GM23338 (cell line): ENCODE measurements at regions not wholly inside any gene's neighbourhood (a gene's known extent, or its start where the extent isn't known, plus 50 kb on each side); places are given as distances from the start of the nearest gene placed in this dataset.

Experiments used
- ATAC-seq: fragments of 200-7000 bp; cut with Tn5 transposase; 3 replicates; pipeline ENCODE4 v1.9.1; 2020
- DNase-seq: peaks from one replicate; pipeline ENCODE4 v3.0.0-alpha.2; 2015; ENCODE audit warnings: low spot score
- H2AFZ ChIP-seq: fragments of 200-600 bp; sonication (generic); 2 replicates; pipeline ENCODE4 v1.8.0; 2016; ENCODE audit warnings: antibody characterized with exemption, mild to moderate bottlenecking, moderate library complexity
- H3F3A ChIP-seq: fragments of 200-600 bp; sonication (generic); replicated peaks from 2 replicates; pipeline ENCODE4 v1.8.0; 2017; ENCODE audit warnings: antibody characterized with exemption, mixed run types, low read depth
- H3K27ac ChIP-seq: fragments of 200-600 bp; sonication (generic); 2 replicates; pipeline ENCODE4 v1.6.1; 2016; ENCODE audit warnings: low read depth
- H3K27me3 ChIP-seq: fragments of 200-600 bp; sonication (generic); 2 replicates; pipeline ENCODE4 v1.8.0; 2016; ENCODE audit warnings: mild to moderate bottlenecking, mixed run types, moderate library complexity; ENCODE audit not compliant: insufficient read depth
- H3K36me3 ChIP-seq: fragments of 200-600 bp; sonication (generic); 2 replicates; pipeline ENCODE4 v1.8.0; 2016; ENCODE audit warnings: mild to moderate bottlenecking; ENCODE audit not compliant: insufficient read depth
- H3K4me1 ChIP-seq: fragments of 200-600 bp; sonication (generic); 2 replicates; pipeline ENCODE4 v1.8.0; 2016; ENCODE audit warnings: mild to moderate bottlenecking, moderate library complexity; ENCODE audit not compliant: insufficient read depth
- H3K4me2 ChIP-seq: fragments of 200-600 bp; sonication (generic); 2 replicates; pipeline ENCODE4 v1.7.1; 2017; ENCODE audit warnings: mixed run types
- H3K4me3 ChIP-seq: fragments of 200-600 bp; sonication (generic); 2 replicates; pipeline ENCODE4 v1.6.1; 2016; ENCODE audit warnings: mixed run types
- H3K79me2 ChIP-seq: fragments of 200-600 bp; sonication (generic); replicated peaks from 2 replicates; pipeline ENCODE4 v1.8.0; 2017; ENCODE audit warnings: mild to moderate bottlenecking; ENCODE audit not compliant: insufficient read depth
- H3K9me2 ChIP-seq: fragments of 200-600 bp; sonication (generic); 2 replicates; pipeline ENCODE4 v1.8.0; 2017; ENCODE audit not compliant: insufficient read depth
- H4K20me1 ChIP-seq: fragments of 200-600 bp; sonication (generic); replicated peaks from 2 replicates; pipeline ENCODE4 v1.8.0; 2017; ENCODE audit warnings: mild to moderate bottlenecking; ENCODE audit not compliant: insufficient read depth
- H3K27ac Mint-ChIP-seq: 2 replicates; pipeline ENCODE4 v1.8.0; 2020; ENCODE audit warnings: inconsistent platforms, mild to moderate bottlenecking, moderate library complexity, mixed read lengths
- H3K27me3 Mint-ChIP-seq: 3 replicates; pipeline ENCODE4 v1.8.0; 2022; ENCODE audit warnings: low read depth, mild to moderate bottlenecking, moderate library complexity, mixed read lengths, inconsistent platforms; ENCODE audit not compliant: insufficient read depth, poor library complexity
- H3K36me3 Mint-ChIP-seq: 3 replicates; pipeline ENCODE4 v1.8.0; 2021; ENCODE audit warnings: low read depth, mild to moderate bottlenecking, inconsistent platforms, moderate library complexity, mixed read lengths
- H3K4me1 Mint-ChIP-seq: 3 replicates; pipeline ENCODE4 v1.8.0; 2020; ENCODE audit warnings: mild to moderate bottlenecking, inconsistent platforms, mixed read lengths
- H3K4me3 Mint-ChIP-seq: 3 replicates; pipeline ENCODE4 v1.8.0; 2021; ENCODE audit warnings: moderate library complexity, mild to moderate bottlenecking, inconsistent platforms, mixed read lengths
- H3K9me3 Mint-ChIP-seq: 3 replicates; pipeline ENCODE4 v1.8.0; 2020; ENCODE audit warnings: moderate library complexity, mild to moderate bottlenecking, inconsistent platforms, mixed read lengths
- CREB1 ChIP-seq: fragments of 250-450 bp; sonication (Bioruptor Pico); IDR thresholded peaks from 2 replicates; pipeline ENCODE4 v1.5.0; 2020; ENCODE audit warnings: low read depth, mild to moderate bottlenecking, moderate library complexity
- EZH2 ChIP-seq: fragments of 200-600 bp; sonication (generic); IDR thresholded peaks from one replicate; pipeline ENCODE4 v1.8.0; 2017; ENCODE audit warnings: antibody characterized with exemption, mild to moderate bottlenecking, low read depth; ENCODE audit not compliant: unreplicated experiment
- EZH2phosphoT487 ChIP-seq: fragments of 200-600 bp; sonication (generic); IDR thresholded peaks from one replicate; pipeline ENCODE4 v1.8.1; 2018; ENCODE audit warnings: antibody characterized with exemption; ENCODE audit not compliant: unreplicated experiment
- JUNB ChIP-seq: IDR thresholded peaks from one replicate; pipeline ENCODE4 v1.6.1; 2016; ENCODE audit warnings: antibody characterized with exemption; ENCODE audit not compliant: unreplicated experiment
- NANOG ChIP-seq: IDR thresholded peaks from 2 replicates; pipeline ENCODE4 v1.6.1; 2016; ENCODE audit warnings: antibody characterized with exemption, borderline replicate concordance
- POLR2AphosphoS5 ChIP-seq: IDR thresholded peaks from 2 replicates; pipeline ENCODE4 v1.6.1; 2016; ENCODE audit warnings: antibody characterized with exemption, low read depth
- ZNF114 ChIP-seq: fragments of 250-450 bp; sonication (Bioruptor Pico); IDR thresholded peaks from 2 replicates; pipeline ENCODE4 v1.5.0; 2020; ENCODE audit warnings: mild to moderate bottlenecking, moderate library complexity
- ZNF331 ChIP-seq: fragments of 250-450 bp; sonication (Bioruptor Pico); IDR thresholded peaks from 2 replicates; pipeline ENCODE4 v1.5.0; 2020; ENCODE audit warnings: low read depth, mild to moderate bottlenecking, moderate library complexity
- ZNF462 ChIP-seq: fragments of 250-450 bp; sonication (Bioruptor Pico); IDR thresholded peaks from 2 replicates; pipeline ENCODE4 v1.5.0; 2020; ENCODE audit warnings: mild to moderate bottlenecking, moderate library complexity
- TF ChIP-seq, protein P1 (sequence below): IDR thresholded peaks from one replicate; pipeline ENCODE4 v1.6.1; 2018; ENCODE audit warnings: antibody characterized with exemption; ENCODE audit not compliant: unreplicated experiment
- TF ChIP-seq, protein P2 (sequence below), 2 experiments: fragments of 200-600 bp in 1 of 2; sonication (generic) in 1 of 2; conservative IDR thresholded peaks; 2 replicates each; pipeline versions ENCODE4 v1.5.1 to v1.6.1; 2016 to 2017; ENCODE audit warnings: antibody characterized with exemption in 2 of 2, low read depth in 2 of 2, mild to moderate bottlenecking in 2 of 2, moderate library complexity in 1 of 2

DNA sequence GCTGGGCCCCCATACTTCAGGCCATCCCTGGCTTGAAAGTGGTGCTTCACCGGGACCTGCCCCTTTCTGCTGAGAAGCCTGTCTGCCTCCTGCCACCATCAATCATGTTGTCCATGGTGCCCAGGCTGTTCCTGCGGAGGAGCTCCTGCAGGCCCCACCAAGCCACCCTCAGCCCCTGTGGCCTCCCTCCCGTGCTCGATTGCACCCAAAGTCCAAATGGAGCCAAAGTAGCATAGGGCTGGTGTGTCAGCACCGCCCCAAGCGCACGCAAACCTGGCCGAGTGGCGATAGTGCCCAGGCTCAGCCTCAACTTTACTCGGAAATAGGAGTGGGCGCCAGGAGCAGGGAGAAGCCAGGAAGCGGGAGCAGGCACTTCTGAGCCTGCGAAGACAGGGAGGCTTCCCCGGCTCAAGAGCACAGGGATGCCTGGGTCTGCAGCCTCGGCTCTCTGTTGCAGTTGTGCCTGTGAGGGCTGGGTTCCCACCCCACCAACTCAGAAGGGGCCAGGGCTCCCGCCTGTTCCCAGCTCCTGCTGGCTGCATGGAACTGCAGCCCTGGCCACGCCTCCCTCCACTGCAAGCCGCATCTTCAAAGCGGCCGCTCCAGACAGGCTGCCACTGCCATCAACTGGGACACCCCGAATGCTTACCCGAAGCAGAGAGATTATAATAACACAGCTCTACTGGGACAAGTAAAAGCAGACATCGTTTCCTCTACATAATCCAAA, 203.0 kb downstream of the ARRDC4 start:
- peak; percentile 55; the same call in 2 of the 3 replicates for ATAC-seq

More for the DNA sequence above, 203.0 kb downstream of the ARRDC4 start:
- Mint-ChIP-seq H3K36me3 (peaks cover 2% of the 10 kb centered on the region; the same call in 1 of the 3 replicates), H3K27me3 (peaks cover 5% of the 10 kb centered on the region), H3K4me3 (no peak overlapping the region), H3K4me1 (peaks cover 22% of the 10 kb centered on the region), H3K27ac (no peak overlapping the region), H3K9me3 (peaks cover 13% of the 10 kb centered on the region; the same call in 1 of the 3 replicates)
- peak; percentile 10 for DNase-seq
- no peaks in the 10 kb centered on the region for H3F3A ChIP-seq
- H3K4me2 ChIP-seq = no peak overlapping the region
- peaks cover 8% of the 10 kb centered on the region; the same call in 1 of the 2 replicates for H3K9me2 ChIP-seq
- H3K79me2 ChIP-seq = no peaks in the 10 kb centered on the region
- TF ChIP-seq ZNF114 (CRISPR knock-in tag) (no peak), POLR2AphosphoS5 (no peak), ZNF331 (no peak), JUNB (no peak), EZH2 (no peak), NANOG (no peak), CREB1 (CRISPR knock-in tag) (no peak), ZNF462 (CRISPR knock-in tag) (no peak), EZH2phosphoT487 (no peak)
- TF ChIP-seq, protein P1, sequence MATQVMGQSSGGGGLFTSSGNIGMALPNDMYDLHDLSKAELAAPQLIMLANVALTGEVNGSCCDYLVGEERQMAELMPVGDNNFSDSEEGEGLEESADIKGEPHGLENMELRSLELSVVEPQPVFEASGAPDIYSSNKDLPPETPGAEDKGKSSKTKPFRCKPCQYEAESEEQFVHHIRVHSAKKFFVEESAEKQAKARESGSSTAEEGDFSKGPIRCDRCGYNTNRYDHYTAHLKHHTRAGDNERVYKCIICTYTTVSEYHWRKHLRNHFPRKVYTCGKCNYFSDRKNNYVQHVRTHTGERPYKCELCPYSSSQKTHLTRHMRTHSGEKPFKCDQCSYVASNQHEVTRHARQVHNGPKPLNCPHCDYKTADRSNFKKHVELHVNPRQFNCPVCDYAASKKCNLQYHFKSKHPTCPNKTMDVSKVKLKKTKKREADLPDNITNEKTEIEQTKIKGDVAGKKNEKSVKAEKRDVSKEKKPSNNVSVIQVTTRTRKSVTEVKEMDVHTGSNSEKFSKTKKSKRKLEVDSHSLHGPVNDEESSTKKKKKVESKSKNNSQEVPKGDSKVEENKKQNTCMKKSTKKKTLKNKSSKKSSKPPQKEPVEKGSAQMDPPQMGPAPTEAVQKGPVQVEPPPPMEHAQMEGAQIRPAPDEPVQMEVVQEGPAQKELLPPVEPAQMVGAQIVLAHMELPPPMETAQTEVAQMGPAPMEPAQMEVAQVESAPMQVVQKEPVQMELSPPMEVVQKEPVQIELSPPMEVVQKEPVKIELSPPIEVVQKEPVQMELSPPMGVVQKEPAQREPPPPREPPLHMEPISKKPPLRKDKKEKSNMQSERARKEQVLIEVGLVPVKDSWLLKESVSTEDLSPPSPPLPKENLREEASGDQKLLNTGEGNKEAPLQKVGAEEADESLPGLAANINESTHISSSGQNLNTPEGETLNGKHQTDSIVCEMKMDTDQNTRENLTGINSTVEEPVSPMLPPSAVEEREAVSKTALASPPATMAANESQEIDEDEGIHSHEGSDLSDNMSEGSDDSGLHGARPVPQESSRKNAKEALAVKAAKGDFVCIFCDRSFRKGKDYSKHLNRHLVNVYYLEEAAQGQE = no peak
- TF ChIP-seq, protein P2, sequence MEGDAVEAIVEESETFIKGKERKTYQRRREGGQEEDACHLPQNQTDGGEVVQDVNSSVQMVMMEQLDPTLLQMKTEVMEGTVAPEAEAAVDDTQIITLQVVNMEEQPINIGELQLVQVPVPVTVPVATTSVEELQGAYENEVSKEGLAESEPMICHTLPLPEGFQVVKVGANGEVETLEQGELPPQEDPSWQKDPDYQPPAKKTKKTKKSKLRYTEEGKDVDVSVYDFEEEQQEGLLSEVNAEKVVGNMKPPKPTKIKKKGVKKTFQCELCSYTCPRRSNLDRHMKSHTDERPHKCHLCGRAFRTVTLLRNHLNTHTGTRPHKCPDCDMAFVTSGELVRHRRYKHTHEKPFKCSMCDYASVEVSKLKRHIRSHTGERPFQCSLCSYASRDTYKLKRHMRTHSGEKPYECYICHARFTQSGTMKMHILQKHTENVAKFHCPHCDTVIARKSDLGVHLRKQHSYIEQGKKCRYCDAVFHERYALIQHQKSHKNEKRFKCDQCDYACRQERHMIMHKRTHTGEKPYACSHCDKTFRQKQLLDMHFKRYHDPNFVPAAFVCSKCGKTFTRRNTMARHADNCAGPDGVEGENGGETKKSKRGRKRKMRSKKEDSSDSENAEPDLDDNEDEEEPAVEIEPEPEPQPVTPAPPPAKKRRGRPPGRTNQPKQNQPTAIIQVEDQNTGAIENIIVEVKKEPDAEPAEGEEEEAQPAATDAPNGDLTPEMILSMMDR (conservative IDR thresholded peaks at IDR 0.05; ENCODE audit: low read depth in 2 of 2) = no peak
- no peaks in the 10 kb centered on the region for H3K27me3 ChIP-seq
- peaks cover 12% of the 10 kb centered on the region for H3K4me1 ChIP-seq
- H3K27ac ChIP-seq = no peak overlapping the region
- H4K20me1 ChIP-seq = no peaks in the 10 kb centered on the region
- H2AFZ ChIP-seq = 0 out of 2 replicates have a peak overlapping the region, but pooled peaks have one; percentile 18
- H3K36me3 ChIP-seq = no peaks in the 10 kb centered on the region
- H3K4me3 ChIP-seq = no peak overlapping the region
